Eye (tissue), 1 donor: ENCODE measurements at regions not wholly inside any gene's neighbourhood (a gene's known extent, or its start where the extent isn't known, plus 50 kb on each side); places are given as distances from the start of the nearest gene placed in this dataset.
A peak's percentile ranks its signal among the peaks of the same experiment; 100 is the strongest.

Experiments used
- DNase-seq: peaks from one replicate; pipeline ENCODE4 v3.0.0-alpha.2; 2015

DNA sequence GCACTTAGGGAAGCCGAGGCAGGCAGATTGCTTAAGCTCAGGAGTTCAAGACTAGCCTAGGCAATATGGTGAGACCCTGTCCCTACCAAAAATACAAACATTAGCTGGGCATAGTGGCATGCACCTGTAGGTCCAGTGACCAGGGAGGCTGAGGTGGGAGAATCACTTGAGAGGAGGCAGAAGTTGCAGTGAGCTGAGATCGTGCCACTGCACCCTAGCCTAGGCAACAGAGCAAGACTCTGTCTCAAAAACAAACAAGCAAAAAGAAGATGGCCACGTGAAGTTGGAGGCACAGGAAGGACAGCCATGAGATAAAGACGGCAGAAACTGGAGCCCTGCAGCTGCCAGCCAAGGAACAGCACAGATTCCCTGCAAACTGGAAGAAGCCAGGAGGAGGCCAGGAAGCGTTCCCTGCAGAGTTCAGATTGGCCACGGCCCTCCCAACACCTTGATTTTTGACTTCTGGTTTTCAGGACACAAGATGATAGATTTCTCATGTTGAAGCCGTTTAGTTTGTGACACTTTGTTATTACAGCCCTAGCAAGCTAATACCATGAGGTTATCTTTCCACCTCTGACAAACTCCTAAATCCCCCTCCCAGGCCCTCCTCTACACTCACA is 786.7 kb downstream of the UQCRFS1 start:
- DNase-seq = no peak

DNA sequence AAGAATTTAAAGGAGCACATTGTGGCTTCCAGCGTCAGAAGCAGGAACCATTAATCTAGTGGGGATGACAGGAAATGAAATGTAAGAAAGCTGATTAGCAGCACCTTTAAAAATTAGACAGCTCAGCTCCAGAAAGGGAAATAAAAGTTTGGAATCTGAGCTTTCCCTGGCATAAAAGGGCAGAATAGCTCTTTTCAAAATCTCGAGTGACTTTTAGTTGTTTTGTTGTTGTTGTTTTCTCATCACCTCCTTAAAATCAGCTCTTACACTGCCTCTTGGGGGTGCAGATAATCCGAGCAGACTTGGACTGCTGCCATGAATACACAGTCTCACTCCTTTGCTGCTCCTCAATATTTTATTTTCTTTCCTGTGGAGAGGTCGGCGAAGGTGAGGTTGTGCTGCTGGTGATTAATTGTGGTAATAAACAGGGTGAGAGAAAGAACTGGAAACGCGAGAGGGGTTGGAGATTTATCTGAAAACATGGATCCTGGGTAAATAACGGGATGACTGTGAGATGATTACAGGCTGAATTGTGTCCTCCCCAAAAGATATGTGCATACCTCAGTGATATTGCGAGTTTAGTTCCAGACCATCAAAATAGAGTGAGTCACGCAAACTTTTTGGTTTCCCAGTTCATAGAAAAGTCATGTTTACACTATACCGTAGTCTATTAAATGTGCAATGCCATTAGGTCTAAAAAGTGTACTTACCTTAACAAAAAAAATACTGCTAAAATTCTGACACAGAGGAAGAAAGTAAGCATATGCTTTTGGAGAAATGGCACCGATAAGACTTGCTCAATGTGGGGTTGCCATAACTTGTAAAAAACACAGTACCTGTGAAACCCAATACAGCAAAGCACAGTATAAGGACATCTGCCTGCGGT is 787.7 kb downstream of the UQCRFS1 start:
- DNase-seq = no peak

DNA sequence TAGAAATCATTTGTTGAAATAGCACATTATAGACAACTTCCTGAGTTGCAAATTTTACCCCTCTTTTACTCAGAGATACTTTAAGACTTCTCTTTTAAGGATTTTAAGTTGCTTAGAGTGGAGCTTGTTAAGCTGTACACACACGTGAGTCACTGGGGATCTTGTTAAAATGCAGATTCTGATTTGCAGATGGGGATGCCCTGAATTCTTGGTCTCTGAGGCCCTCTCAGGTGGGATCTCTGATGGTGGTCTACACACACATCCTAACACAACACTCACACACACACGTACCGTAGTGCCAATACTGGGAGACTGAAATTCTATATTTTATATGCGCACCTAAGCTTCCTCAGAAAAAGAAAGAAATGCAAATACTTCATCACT is 788.3 kb downstream of the UQCRFS1 start:
- no peak for DNase-seq

DNA sequence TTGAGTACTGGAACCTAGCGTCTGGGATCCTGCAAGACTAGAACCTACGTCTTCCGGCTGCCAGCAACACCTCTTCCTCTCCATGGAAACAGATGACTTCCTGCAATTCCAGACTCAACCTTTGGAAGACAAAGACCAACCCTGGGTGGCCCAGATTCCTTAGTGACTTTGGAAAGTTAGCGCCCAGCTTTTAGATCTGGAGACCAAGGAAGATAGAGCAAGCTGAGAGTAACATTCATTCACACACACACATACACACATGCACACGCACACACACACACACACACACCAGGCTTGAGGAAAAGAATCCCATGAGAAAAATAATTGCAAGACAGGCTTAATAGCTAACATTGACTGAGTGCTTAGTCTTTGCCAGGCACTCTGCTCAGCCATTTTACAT is 788.9 kb downstream of the UQCRFS1 start:
- no peak for DNase-seq

DNA sequence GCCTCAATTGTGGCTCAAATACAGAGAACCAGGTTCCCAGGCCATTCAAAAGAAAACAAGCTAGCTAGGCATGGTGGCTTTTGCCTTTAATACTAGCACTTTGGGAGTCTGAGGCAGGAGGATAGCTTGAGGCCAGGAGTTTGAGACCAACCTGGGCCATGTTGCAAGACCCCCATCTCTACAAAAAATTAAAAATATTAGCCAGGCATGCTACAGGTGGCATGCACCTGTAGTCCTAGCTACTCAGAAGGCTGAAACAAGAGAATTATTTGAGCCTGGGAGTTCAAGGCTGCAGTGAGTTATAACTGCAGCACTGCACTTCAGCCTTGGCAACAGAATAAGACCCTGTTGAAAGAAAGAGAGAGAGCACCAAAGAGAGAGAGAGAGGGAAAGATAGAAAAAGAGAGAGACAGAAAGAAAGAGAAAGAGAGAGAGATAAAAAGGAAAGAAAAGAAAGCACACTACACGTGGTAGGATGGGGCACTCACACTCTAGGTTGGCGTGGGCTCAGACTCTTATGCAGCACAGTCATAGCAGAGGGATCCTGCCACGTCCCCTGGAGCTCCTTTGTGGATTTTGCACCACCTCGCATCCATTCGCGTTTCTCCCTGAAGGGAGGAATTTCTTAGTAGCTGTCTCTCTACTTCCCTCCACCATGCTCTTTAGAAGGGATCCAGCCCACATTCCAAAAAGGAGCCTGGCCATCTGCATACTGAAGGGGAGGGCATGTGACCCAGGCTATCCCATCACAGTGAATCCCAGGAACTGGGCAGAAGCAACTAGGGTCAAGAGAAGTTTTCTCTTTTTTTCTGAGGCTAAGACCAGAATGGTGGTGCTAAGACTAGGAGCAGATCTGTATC is 789.9 kb downstream of the UQCRFS1 start:
- no peak for DNase-seq

DNA sequence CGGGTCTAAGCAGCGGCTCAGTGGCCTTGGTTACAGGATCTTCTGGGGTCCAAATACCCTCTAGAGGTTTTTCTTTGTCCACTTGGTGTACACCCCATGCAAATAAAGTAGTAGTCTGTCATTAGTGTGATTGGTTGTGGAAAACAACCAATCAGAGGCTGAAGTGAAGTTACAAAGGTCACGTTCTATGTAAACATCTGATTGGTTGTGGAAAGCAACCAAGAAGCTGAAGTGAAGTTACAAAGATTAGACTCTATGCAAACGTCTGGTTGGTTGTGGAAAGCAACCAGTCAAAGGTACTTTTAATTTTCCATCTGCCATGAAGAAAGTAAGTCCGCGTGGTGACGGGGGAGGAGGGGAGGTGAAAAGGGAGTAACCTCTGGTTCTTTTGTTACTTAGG is 790.9 kb downstream of the UQCRFS1 start:
- no peak for DNase-seq

DNA sequence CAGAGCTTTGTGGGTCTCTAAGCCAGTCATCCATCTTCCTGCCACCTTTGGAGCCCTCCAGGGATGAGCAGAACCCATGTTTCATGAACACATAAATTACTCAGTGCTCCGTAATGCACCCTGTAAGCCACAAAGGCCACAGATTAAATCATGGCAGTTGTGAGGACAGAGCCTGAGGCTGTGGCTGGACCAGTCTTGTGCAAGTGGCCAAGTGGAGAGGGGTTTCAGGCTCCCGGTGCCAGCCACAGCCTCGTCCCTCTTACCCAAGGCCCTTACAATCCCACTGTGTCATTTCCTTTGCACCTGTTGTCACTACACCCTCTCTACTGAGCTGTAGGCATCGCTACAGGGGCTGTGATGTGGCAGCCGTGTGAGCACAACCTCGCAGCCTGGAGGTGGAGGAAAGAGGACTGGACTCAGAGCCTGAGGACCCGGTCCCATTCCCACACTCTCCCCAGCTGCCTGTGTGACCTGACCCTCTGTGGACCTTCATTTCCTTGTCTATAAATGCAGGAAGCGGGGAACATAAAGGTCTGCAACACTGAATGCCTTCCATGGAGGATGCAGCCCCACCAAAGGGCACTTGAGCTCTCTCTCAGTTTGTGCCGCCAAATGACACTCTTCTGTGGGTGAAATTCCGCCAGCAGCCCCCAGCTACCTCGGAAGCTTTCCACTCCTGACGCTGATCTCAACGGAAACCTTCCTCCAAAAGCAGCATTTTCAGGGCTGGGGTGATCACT is 792.0 kb downstream of the UQCRFS1 start:
- no peak for DNase-seq

DNA sequence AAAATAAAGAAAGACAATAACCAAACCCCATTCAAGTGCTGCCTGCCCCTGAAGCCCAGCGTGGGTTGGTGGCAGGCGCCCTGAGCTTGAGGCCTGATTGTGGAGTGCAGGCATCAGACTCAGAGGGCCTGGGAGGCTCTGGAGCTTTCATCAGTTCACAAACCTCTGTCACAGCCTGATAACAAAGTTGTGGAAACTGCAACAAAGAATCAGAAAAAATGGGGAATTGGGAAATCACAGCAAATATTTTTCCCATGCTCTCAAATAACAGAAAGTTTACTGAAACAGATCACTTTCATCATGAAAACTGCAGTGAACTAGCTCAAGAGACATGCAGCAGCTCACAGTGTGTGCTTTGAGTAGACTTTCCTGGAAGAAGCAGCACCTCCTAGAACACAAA is 793.6 kb downstream of the UQCRFS1 start:
- DNase-seq = no peak

DNA sequence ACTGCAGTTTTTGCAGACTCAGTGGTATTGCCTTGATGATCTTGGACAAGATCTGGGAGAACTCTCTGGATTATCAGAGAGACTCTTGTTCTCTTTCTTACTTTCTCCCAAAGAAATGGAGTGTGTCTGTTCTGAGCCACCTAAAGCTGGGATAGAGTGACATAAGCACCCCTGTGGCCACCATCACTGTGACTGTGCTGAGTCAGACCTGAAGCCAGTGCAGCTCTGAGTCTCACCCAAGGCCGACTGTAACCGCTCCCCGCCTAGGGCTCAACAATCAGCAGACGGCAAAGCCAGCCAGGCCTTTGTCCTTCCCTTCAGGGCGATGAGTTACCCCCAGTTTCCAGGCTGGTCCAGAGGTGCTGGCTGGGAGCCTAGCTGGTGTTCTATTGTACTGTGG is 795.6 kb downstream of the UQCRFS1 start:
- no peak for DNase-seq

DNA sequence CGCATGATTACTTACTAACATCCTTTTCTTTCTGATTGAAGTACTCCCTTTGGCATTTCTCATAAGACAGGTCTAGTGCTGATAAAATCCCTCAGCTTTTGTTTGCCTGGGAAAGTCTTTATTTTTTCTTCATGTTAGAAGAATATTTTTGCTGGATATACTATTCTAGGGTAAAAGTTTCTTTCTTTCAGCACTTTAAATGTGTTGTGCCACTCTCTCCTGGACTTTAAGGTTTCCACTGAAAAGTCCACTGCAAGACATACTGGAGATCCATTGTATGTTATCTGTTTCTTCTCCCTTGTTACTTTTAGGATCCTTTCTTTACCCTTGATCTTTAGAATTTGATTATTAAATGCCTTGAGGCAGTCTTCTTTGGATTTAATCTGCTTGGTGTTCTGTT is 796.7 kb downstream of the UQCRFS1 start:
- no peak for DNase-seq

DNA sequence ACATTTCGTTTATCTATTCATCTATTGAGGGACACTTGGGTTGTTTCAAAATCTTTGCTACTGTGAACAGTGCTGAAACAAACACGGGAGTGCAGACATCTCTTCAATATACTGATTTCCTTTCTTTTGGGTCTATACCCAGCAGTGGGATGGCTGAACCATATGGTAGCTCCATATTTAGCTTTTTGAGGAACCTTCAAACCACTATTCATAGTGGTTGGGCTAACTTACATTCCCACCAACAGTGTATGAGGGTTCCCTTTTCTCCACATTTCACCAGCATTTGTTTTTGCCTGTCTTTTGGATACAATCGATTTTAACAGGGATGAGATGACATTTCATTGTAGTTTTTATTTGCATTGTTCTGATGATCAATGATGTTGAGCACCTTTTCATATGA is 798.2 kb downstream of the UQCRFS1 start:
- DNase-seq = no peak

DNA sequence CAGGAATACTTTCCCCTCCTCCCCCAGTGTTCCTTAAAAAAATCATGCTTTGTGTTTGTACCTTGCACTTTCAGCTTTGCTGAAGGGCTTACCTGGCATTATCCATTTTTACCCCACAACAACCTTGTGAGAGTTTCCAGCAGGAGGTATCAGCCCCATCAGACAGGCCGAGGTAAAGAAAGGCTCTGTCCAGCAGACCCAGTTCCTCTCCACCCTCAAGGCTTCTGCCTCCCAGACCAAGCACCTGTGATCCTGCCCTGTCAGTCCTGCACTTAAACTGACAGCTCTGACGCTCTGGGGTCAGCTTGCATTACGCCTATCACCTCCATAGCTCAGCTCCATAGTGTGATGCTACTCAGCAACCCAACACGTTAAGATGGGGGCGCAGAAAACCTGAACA is 803.1 kb downstream of the UQCRFS1 start:
- DNase-seq = no peak

DNA sequence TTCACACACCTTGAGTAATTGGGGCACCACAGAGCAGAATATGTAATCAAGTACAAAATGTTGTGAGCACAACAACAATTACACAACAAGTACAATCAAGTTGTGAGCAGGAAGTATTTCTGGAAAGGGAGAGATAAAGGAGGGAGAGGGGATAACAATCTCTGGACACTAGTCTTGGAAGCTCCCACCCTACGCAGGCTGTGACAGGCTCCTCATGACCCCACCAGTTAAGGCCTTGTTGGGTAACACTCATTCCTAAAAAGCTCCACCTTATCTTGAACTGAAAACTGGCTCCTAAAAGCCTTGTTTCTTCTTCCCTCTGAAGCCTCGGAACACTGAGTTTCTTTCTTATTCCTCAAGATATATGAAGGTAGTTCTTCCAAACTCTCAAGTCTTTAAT is 806.0 kb downstream of the UQCRFS1 start:
- DNase-seq = no peak

DNA sequence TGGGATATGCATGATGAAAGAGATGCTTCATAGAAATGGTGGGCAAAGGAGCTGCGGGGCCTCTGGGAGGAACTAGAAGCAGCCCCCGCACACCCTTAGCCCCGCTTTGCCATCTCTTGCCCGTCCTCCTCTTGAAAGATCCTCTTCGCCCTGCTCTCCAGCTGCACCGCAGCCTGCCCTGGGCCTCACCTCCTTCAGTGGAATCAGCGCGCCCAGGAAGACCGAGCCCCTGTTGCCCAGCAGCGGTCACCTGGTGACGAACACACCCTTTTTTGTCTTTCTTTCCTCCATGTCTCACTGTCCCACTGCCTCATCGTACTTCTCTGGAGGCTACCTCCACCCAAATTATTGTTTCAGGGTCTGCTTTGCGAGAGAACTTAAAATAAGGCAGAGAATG is 807.6 kb downstream of the UQCRFS1 start:
- no peak for DNase-seq

DNA sequence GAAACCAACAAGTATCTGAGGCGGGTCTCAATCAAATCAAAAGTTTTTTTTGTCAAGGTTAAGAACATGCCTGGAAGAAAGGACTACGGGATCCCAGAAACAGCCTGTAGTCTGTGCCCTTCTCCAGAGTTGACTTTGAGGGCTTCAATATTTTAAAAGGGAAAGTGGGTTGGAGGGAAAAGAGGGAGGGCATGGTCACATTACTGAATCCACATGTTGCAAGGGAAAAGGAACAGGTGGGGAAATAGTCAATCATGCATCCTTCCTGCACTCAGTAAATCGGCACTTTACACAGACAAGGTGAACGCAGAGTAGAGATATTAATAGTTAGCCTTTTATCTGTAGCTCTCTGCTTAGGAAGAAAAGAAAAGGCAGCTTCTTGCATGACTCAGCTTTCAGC is 808.5 kb downstream of the UQCRFS1 start:
- no peak for DNase-seq

DNA sequence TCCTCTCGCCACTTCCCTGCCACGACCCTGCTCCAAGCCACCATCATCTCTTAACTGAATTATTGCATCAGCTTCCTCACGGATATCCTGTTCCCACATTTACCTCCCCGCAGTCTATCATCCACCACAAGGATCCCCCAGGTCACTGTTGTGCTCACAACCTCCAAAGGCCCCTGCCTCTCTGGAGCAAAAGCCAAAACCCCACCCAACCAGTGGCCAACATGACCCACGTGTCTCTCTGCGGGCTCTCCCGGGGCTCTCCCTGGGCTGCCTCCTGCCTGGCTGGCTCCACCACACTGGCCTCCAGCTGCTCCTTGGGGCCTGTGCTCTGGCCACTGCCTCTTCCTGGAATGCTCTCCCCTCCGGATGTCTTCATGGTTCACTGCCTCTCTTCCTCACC is 809.3 kb downstream of the UQCRFS1 start:
- no peak for DNase-seq

DNA sequence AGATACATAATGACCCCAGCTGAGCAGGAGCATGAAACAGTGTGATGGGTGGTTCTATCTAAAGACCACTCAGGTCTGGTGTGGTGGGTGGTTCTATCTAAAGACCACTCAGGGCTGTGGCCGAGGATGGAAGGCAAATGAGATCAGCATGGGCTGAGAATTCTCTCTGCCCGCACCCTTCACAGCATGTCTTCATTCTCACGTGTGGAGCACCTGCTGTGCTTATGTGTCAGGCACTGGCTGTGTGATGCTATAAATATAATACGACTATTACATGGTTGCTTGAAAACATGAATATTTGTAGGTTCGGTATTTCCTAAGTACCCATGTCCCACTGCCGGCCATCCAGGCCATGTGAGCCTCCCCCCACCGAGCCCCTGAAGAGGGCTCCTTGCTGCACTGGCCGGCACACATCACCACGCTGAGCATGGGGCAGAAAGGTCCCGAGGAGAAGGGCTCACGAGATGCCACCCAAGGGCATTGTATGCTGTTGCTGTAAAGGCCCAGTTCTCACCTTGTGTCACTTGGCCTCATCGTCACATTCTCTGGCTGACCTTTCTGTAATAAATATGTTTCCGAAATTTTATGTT is 810.2 kb downstream of the UQCRFS1 start:
- DNase-seq = no peak

DNA sequence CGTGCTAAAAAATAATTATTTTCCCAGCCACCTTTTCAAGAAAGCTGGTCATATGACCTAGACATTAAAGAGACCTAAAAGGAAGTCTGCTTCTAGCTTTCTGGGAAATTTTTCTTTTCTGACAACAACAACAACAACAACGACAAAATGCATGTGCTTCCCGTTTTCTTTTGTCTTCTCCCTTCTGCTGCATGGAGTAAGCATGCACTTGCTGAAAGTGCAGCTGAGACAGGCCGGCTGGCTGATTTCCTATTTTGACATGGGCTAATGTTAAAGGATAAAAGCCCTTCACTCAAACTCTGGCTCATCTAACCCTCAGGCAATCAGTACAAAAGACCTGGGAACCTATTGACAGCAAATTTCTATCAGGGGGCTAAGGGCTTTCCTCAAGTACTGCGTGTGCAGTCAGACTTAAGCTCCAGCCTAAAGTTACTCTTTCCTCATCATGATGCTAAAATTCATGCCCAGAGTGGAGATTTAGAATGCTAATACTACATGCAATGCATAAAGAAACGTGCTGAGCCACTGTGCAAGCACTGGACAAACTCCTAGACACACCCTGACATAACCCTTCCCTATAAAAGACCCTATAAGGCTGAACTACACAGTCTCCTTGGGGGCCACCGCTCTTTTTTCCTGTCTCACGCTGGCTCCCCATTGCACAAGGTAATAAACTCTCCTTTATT is 811.1 kb downstream of the UQCRFS1 start:
- DNase-seq = peak; percentile 30

DNA sequence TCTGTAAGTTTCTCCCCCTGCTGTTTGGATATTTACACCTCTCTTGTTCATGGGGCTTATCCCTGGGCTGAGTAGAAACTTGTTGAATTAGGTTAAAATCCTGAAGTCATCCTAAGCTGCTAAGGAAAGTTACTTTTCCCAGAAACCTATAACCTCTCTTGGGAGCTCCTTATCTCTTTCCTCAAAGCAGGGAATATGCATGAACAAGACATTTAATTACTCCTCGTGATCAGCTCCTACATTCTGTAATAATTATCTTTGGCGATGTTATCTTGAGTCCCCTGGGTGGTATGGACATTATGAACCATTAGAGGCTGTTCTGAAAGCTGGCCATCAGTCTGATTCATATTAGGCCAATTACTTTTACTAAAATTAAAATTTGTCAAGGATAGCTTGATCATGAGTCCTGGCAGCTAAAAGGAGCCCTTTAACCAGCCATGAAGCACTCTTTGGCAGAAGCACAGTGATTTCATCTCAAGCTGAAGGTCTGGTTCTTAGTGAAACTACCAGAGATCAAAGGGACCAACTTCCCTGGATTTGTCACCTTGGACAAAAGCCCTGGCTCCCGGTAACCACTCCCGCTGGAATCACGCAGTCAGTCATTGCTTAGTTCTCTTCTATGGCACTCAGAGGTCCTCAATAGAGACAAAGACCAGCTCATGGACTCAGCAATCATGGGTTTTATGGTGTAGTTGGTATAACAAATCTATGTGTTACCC is 811.8 kb downstream of the UQCRFS1 start:
- no peak for DNase-seq

DNA sequence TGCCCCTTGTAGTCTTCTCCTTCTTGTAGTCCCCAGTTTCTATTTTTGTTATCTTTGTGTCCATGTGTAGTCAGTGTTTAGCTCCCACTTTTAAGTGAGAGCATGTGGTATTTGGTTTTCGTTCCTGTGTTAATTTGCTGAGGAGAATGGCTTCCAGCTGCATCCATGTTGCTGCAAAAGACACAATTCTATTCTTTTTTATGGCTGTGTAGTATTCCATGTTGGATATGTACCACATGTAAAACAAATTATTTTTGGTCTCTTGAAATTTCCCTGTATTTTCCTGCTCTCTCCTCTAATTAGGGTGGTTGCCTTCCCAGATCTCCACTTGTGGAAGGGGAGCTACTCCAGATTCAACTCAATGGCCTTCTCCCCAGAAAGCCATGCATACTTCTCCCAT is 813.8 kb downstream of the UQCRFS1 start:
- no peak for DNase-seq

DNA sequence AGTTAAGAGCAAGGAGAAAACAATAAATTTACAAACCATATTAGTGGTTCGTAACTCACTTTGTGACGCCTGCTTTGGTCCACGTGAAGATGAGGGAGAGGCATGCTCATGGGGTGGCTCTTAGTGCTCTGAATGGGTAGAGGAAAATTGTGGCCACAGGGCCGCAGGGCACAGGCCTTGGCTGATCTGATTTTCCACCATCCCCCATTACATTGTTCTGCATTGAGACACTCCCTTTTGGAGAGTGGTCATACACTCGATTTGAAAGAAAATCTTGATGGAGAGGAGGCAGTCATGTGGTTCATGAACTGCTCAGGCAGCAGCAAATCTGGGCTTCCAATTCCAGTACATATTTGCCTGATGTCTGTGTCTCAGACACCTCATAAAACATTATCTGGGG is 815.2 kb downstream of the UQCRFS1 start:
- no peak for DNase-seq
